NCI-H146 (cell line): ENCODE measurements at regions not wholly inside any gene's neighbourhood (a gene's known extent, or its start where the extent isn't known, plus 50 kb on each side); places are given as distances from the start of the nearest gene placed in this dataset.

Source experiments
- DNase-seq: peaks from one replicate; lab custom pipeline; 2025; lab: John Stamatoyannopoulos, UW

DNA sequence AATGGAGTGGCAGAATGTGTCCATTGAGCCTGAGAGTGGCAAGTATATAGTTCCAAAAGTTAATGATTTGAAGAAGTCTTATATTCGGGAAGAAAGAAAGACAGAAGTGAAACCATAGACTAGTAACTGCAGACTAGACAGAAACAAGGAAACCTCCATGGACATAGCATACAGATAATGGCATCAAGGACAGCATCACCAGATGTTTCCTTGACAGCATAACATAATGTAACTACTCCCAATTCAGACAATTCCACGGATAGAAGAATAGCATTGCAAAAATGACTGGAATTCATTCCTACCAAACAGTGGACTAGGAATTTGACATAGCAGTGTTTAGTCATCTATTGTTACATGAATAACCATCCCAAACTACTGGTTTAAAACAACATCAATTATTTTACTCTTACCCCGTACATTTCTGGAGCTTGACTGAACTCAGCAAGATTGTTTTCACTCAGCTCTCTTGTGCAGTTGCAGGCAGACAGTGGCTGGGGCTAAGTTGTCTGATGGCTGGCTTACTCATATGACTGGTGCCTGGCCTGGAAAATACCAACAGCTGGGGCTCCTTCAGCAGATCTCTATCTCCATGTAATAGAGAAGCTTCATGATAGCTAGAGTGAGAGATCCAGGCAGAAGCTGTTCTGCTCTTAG lies 109.7 kb upstream of the GADL1 start:
- DNase-seq, result no peak

DNA sequence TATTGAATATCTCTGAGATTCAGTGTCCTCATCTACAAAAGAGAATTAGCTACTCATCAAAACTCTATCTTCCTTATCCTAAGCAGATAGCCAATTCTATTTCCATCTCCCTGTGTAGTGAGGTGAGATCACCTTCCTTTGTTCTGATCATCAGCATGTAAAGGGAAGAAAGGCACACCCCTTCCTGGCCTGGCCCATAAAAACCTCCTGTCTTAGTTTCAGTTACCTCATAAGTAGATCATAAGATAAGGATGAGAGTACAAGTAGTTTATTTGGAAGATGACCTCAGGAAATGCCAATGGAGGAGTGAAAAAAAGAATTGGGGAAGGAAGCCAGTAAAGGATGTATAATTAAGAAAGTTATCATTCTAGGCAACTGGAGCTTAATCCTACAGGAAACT lies 114.5 kb upstream of the GADL1 start:
- DNase-seq, result peak; percentile 6

DNA sequence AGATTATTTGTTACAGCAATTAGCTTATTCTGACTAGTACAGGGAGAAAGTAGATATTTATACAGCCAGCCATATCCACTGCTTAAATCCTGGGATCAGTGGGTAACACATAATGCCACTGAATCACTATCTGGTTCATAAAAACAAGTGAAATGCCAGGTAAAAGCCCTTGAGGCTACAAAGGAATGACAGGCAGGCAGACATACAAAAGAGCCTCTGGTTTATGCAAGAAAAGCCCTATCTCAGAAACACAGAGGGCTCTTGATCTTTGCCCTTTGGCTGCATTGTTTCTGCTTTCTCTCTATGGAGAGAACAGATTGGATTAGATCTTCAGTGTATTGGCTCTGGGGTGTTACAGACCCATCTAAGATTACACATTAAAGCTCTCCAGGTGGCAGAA lies 115.4 kb upstream of the GADL1 start:
- DNase-seq, result peak; percentile 71

DNA sequence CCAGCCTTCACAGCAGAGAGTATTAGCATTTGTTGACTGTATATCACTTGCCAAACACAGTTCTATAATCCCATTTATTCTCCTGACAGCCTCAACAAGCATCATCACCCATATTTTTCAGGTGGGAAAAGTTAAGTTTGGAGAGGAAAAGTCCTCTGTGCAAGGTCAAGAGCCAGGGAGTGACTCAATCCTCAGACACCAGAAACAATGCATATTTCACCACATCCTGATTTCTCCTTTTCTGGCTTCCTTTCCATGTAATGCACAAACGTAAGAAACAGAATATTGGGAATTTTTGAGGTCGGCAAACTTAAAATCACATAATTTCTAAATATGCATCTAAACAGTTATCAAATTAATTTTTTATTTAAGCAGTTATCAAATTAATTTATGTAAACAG lies 116.0 kb upstream of the GADL1 start:
- DNase-seq, result no peak

DNA sequence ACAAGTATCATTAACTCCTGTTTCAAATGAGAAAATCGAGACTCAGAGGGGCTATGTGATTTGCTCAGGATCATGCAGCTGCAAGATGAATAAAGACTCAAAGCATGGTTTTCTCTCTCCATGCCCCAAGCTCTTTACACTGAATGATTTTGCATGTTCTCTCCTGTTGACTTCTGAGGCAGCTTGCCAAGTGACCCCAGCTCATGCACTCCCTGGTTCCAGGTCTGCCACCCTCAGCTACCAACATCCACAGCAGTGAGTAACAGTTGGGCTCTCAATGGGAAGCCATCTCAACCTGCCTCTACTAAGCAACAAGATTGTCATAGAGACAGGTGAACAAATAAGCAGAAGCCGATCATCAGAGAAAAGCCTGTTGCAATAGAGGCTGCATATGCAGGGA lies 116.9 kb upstream of the GADL1 start:
- peak; percentile 96 for DNase-seq

DNA sequence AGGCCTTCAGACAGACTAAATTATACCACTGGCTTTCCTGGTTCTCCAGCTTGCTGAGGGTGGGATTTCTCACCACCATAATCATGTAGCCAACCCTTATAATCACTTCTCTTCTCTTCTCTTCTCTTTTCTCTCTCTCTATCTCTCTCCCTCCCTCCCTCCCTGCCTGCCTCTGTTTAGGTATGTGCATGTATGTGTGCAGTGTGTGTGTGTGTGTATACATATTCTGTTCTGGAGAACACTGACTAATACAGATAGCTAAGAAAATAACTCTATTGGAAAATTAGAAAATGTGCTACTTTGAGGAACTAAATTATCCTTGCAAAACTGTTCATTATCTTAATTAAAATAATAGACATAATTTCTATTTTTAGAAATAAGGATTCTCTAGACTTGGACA lies 118.6 kb upstream of the GADL1 start:
- no peak for DNase-seq

DNA sequence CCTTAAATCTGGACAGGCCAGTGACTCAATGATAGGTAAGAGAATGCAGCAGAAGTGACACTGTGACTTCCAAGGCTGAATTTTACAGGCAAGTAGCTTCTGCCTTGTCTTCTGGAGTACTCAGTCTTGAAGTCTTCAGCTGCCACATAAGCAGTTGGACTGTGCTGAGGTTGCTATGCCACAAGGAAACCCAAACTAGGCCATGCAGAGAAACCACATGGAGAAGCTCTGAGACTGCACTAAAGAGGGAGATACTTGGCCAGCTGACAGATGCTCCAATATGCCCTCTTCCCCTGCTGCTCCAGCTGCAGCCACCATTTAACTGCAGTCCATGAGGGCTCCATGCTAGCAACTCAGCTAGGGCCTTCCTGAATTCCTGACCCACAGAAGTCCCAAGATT lies 119.4 kb upstream of the GADL1 start:
- DNase-seq, result no peak

DNA sequence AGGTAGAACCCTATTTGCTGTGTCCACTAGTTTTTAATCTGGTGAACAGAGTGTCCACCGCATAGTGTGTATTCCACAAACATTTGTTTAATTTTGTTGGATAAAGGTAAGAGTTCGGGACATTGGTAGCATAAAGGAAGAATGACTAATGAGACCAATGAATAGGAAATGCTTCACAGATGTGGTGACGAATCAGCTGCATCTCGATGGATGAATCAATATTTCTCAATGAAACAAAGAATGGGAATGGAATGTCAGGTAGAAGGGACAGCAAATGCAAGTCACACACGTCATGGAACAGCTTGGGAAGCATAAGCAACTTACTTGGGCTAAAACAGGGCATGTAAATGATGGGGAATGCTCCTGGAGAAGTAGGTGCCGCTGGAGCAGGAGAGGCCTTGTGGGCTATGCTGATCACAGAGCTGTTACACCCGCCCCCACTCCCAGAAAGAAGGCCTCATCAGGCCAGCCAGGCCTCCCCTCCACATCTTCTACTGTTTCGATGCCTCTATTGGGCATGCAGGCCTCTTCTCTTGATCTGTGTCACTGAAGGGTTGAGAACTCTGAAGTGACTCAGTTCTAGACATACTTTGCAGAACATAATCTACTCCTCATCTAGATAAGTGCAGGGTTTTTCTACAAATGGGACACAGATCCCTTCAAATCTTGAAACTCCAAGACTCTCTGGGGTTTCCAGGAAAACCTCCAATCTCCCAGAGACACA lies 120.0 kb upstream of the GADL1 start:
- no peak for DNase-seq

DNA sequence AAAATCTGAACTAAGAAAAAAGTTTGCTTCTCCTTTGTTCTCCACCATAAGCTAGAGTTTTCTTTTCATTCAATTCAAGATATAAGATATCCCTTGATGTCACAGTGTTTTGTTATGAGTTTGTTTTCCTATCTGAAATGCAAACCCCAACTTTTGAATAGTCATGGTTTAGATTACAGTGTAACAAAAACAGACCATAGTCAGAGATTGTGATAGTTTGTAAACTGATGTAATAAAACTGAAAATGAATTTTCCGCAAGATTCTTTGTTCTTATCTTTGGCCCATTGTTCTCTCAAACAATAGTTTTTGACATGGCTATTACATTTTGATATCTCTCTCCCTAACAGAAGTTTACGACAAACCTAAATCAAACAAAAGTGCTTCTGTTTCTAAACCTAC lies 121.7 kb upstream of the GADL1 start:
- DNase-seq, result no peak

DNA sequence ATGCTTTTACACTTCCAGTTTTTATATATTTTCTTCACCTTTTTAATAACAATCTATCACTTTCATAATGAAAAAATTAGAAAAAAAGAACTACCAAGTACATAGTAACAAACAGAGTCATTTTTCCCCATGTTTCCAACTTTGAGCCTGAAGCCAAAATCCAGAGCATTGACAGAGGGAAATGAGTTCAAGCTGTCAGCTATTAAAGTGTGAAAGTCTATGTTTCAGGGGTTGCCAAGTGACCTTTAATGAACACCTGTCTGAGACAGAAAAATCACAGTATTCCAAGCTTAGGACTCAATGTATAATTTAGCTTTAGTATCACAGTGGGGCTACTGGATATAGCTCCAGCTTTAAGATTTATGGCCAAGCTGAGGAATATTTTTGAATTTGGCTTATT lies 128.3 kb upstream of the GADL1 start:
- DNase-seq, result no peak

DNA sequence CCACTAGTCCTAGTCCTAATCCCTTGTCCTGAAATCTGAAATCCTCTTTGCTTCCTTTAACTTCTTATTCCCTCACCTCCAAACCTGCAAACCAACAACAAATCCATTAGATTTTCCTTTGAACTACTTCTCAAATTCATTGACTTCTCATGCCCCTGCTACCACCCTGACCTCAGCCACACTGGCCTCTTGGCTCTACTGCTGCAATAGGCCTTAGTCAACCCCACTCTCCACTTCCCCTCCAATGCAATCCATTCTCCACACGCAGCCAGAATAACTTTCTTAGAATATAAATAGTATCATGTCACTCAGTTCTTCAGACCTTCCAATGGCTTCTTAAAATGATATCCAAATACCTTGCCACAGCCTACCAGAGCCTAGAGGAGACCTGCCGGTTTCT lies 131.1 kb upstream of the GADL1 start:
- no peak for DNase-seq

DNA sequence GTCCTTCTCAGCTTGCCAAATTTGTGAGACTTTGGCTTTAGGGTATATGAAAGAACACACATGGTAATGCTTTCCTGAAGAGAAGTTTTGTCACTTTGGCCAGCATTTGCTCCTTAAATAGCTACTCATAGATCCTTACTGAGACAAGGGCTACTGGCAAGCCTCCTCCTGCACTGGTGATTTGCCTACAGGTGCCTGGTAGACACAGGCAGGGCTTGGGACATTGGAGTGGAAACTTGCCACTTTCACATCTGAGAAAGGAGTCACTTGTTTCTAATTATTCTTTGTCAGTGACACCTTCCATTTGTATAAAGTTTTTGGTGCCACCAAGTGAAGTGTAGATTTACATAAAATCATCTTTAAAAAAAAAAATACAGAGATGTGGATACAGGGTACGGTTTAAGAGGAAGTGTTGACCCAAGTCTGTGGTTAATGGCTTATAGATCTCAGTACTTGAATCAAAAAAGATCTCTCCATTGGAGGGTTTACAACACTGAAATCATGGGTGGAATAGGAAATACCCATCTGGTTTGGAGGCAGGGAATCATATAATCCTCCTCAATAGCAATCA lies 132.8 kb upstream of the GADL1 start:
- no peak for DNase-seq

DNA sequence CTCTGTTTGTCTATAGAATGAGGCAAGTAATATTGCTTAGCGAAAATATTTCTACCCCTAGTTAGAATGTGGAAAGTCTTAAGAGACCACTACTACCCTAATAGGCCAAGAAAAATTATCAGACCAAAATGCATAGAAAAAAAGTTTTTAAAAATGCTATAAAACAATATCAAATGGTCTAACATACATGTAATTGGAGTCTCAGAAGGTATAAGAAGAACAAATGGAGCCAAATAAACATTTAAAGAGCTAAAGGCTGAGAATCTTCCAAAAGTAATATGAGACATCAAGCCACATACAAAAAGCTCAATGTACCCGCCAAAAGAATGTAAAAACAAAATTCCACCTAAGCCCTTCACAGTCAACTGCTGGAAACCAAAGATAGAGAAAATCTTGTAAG lies 133.5 kb upstream of the GADL1 start:
- DNase-seq, result no peak

DNA sequence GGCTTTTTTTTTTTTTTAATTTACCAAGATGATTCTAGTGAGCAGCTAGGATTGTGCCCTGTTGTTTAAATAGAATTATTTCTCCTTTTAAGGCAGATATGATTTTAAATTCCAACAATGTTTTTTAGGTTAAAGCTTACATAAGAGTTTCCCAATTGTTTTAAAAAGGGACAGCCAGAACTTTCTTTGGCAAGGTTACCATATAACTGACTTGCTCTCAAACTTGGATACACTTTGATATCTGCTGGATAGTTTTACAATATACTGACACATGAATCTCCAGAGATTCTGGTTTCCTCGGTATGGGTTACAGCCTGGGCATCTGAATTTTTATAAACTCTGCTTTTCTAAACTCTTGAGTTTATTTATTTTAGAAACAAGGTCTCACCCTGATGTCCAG lies 134.3 kb upstream of the GADL1 start:
- no peak for DNase-seq

DNA sequence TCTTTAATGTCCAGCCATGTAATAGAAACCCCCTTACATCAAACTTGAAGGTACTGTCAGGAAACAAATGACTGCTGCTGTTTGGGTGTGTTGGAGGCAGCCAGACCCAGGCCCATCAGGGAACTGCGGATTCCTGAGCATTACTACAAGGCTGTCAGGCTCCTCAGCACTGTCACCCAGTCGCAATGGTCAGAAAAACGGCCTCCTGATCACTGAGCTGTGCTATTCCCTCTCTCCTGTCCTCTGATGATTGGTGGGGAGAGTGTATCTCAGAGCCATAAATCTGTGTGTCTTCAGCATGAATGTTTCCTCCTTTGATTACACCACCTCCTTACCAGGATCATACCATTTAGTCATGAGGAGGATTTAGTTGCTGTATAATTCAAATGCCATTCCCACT lies 135.2 kb upstream of the GADL1 start:
- no peak for DNase-seq

DNA sequence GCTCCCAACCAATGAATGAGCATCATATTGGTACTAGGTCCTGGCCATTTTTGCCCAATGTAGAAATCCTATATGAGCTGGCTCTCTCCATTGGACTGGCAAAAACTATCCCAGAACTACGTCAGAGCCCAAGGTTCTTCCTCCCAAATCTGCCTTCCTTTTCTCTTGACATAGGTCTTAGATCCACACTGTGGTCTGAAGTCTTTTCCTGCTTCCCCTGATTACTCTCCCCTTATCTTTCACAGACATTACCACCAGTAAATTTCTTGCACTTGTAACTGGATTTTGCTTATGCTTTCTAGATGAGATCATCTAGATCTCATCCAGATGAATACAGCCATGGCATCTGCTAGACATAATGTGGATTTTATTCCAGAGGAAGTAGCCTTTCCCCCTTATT lies 141.2 kb upstream of the GADL1 start:
- DNase-seq, result no peak

DNA sequence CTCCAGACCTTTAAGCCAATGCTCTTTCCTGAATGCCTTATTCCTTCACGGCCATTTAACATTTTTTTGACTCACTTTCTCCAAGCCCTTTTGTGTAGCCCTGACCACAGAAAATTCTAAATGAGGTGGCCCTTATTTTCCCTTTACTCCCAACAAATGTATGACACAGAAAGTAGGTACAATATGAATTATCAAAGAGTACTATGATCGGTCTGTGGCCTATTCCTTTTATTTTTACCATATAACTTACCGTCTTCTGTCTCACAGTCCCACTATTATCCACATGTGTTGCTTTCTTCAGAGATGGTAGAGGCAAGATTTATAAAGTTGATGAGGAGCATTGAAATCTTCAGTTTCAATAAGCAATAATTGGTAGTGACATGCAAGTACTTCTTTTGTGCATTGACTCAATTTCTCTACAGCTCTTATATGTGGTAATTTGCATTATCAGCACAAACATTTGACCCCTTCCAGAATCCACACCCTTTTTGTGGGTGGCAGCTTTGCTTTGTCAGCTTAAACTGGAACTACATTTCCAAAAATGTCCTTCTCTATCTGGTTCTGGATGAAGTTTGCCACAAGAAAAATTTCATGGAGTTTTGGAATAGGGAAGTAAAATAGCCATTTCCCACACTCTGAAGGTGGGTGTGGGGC lies 143.8 kb upstream of the GADL1 start:
- DNase-seq, result no peak

DNA sequence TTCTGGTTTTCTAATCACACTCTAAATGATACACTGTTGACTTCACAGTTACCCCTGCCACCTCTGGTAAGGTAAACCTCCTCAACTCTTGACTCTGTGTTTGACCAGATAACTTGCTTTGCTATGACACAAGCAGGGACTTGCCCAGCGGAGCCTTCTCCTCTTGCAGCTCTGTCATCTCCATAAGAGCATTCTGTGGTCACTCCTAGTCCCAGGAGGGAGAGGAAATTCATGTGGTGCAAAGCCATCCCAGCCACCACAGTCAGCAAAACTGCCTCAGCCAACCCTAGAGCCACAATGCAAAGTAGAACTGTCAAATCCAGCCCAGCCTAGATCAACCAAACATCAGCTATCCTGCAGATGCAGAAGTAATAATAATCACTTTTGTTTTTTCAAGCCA lies 144.7 kb upstream of the GADL1 start:
- DNase-seq, result no peak

DNA sequence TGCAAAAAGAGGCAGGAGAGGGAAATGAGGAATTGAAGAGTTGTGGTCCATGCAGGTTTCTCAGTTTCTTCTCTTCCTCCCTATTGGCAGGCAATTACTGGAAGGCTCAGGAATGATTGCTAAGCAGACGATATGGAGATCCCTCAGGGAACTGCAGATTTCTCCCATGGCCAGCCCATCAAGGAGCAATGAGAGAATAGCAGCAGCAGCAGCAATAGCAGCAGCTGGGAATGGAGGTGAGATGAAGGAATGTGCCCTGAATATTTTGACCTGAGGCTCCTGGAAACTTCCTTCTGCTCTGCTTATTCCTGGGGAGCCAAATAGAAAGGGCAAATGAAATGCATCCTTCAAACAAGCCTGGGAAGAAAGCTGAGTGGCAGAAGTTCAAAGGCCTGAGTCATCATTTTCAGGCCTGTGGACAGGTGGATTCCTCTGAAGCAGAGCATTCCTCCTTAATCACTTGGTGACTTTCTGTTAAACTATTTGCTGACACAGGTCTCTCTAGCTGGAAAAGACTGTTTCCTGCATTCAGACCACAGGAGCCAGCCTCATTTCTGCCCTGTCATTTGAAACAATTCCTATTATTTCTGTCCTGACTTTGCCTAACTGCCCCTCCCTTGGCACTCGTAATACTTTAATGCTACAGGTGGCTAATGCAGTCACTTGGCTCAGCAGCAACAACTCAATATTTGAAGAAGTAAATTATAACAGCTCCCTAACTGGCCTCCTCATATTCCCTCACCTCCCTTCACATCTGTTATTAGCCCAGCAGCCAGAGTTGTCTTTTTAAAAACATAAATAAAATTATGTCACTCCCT lies 146.9 kb upstream of the GADL1 start:
- no peak for DNase-seq

DNA sequence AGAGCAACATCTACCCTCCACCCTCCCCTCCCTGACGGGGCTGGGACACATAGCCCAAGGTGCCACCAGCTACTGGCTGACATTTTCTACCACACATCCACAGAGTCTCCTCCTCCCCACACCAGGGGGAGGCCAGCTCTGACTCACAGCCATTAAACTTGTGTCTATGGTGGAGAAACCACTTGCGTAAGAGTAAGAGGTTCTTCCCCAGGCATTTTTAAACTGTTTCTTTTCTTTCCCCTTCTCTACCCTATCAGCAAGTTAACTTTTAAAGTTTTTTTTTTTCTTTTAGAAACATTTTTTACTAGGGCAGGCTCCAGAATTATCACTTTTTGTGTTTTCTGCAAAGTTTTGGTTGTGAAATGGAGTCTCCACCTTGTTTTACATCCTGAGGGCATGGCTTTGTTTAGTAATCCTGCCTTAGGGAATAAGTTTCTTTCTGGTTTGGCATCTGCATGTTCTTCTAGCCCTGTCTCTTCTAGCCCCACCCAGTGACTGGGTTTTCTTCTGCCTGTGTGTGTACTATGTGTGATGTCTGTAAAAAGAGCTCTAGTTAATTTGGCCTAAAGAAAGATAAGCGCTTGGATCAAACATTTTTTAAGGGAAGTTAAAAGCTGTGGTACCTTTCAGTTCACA lies 148.8 kb upstream of the GADL1 start:
- no peak for DNase-seq

DNA sequence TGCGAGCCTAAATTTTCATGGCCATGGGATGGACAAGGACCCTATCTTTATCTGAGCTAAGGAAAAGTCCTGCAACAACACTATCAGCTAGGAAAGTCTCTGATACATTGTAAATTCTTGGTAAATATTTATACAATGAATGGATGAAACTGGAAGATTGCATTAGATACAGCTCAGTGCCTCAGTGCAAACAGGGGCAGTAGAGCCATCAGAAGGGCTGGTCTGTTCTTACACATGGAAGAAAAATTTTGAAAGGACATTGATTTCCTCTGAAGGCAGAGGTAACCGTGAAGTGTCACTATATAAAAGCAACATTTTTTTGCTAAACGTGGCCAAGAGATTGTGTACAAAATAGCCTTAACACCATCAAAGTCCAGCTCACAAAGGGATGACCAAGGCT lies 153.2 kb upstream of the GADL1 start:
- DNase-seq, result no peak

DNA sequence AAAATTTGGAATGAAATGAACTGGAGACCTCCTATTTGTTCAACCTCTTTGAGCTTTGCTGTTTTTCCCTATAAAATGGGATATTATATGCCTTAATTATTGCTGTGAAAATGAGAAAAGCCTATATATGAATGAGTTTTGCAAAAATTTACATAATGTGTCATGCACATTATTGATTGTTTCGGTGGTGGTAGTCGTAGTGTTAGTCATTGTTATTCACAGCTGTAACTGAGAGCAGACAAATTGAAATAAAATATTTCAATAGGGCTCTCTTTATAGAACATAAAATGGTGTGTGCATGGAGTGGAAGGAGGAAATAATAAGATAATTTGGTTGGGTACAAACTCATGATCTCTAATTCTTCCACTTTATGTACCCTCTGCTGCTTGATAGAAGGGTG lies 153.7 kb upstream of the GADL1 start:
- DNase-seq, result no peak
